Fibroblast of skin of scalp (primary cell): ENCODE measurements at regions not wholly inside any gene's neighbourhood (a gene's known extent, or its start where the extent isn't known, plus 50 kb on each side); places are given as distances from the start of the nearest gene placed in this dataset.
A peak's percentile ranks its signal among the peaks of the same experiment; 100 is the strongest.

Experiments used
- DNase-seq: peaks from one replicate; pipeline ENCODE4 v3.0.0-alpha.2; 2013

DNA sequence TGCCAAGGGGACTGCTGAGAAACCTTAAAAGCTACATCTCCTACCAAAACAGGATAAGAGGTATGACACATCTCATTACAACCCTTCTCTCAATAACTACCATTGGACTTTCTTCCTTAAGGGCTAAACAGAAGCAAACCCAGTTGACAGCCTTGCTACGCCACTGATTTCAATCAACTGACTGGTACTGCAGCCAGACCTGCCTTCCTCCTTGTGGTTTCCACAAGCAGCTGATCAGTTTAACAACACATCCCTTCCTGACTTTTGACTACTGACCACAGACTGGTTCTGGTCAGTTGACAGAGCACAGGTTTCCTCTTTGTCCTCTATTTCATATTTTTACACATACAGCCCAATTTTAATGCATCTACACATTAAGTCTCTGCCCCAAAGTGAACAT is 108.8 kb downstream of the ADAMTS1 start:
- DNase-seq = no peak

DNA sequence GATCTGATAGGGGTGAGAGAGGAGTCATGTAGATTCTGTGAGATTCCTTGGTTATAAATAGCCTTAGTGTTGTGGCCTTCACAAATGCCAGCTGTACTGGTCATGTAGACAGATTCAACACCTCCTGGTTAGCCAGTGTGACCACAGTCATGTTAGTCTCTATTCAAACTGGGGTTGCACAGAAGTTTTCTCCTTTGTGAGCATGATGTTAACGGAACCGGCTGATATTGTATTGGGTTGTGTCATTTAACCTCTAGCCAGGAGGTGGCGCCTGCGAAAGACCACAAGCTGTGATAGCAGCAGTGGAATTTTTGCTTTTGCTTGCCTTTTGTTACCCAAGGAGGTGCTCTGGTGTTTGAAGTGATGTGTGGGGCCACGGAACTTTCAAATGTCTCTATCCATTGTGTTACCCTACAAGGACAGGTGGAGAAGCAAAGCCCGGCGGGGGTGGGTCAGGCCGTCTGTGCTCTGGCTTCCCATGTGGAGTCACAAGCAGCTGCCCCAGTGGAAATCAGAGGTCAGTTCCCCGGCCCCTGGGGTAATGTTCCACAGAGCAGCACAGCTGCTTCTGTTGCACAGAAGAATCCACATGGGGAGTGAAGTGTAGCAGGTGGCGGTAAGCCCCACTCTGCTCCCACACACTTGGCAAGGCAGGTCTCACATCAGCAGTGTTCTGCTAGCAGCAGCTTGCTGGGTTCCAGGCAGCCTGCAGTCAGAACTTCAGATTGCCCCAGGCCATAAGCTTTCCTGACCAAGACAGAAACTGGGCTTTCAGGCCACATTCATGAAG is 112.6 kb downstream of the ADAMTS1 start:
- DNase-seq = peak; percentile 65

DNA sequence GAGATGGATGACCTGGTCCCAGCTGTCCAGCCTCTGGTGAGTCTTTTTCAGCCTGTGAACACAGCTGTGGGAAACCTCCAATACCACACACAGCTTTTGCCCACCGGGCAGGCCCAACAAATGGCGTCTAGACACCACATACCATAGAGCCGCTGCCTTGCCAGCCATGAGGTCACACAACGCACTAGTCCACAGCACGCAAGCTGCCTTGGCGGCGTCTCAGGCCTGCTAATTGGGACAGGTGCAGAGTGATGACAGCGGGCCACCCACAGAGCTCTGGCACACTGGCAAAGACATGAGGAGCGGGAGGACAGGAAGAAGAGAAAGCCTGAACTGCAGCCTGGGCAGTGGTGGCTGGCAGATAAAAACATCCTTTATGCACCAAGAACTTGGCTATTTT is 125.5 kb downstream of the ADAMTS1 start:
- peak; percentile 7 for DNase-seq

DNA sequence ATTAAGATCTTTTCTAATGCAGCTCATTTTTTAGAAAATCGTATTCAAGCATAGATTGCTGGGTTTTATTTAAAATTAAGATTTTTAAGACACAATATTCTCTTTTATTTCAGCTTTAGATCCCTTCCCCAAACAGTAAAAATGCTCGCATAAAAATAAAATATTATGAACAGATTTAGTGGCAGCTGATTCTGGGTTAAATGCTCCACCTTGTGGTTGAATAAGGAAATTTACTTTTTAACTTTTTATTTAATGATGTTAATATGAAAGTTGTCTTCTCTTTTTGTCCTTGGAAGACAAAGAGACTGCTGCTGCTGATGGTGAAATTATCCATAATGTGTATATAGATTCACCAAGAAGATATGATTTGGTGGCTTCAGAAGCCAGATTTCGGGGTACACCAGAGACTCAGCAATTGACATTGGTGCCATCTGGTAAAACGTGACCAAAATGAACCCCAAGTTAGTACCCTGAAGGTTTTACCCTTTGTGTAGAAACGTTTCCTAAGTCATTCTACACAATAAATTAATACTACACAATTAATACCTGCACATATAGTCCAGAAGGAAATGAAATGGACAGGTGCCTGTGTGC is 128.0 kb downstream of the ADAMTS1 start:
- peak; percentile 27 for DNase-seq

DNA sequence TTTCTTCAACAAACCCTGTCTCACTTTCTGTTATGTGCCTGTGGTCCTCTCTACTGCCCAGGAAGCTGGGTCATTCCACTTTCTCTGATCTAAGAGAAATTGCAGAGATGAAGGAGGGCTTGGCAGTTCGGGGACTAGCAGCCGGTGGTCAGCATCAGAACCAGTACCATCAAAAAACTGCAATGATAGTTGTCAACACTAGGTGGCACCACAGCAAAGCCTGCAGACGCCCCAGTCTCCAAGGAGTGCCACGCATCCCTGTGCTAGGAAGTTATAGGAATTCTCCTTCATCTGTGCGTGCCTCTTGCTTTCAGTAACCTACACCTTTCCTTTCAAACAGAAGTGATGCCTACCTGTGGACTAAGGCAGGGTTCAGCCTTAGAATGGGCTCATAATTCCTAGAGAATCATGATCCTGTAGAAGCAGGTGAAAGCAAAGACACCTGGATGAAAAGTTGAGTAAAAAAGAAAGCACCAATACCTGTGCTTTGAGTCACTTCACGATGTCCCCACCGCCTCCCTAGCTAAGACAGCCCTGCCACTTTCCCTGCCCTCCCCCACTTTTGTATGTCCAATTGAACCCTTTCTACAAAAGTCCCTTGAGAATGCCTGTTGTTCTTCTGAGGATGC is 129.2 kb downstream of the ADAMTS1 start:
- peak; percentile 65 for DNase-seq

DNA sequence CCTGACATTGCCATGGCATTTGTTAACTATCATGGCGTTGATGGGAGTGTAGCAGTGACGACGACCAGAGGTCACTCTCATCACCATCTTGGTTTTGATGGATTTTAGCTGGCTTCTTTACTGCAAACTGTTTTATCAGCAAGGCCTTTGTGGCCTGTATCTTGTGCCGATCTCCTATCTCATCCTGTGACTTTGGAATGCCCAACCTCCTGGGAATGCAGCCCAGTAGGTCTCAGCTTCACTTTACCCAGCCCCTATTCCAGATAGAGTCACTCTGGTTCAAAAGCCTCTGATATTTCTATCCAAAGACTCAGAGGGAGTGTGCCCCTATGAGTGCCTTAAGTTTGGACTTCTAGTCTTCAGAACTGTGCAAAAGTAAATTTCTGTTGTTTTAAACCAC is 130.1 kb downstream of the ADAMTS1 start:
- no peak for DNase-seq

DNA sequence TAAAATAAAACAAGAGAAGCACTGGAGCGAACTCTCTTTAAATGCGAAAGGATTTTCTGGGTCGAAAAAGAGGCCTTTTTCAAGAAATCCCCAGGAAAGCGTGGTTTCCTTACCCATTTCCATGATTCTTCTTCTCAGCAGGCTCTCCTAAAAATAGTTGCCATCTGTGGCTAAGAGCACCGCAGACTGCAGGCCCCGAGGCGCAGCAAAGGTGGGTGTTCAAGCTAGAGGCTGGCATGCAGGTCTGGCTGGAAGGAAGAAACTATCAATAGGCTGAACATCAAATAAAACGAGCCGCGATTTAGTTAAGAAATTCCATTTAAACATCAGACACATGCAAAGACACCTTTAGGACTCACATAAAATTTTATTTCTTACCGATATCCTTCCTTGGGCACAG is 135.1 kb downstream of the ADAMTS1 start:
- no peak for DNase-seq

DNA sequence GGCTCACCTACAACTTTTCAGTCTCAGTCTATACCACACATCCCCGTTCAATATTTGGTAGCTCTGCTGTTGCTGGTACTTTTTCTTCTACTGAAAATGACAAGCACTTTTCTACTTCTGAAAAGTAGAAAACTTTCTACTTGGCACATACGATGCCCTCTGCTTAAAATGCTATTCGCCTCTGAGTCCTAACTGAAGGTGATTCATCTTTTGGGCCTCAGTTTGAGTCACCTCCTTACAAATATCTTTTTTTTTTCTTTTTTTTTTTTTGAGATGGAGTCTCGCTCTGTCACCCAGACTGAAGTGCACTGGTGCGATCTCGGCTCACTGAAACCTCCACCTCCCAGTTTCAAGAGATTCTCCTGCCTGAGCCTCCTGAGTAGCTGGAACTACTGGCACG is 136.0 kb upstream of the CYYR1 start:
- peak; percentile 16 for DNase-seq

DNA sequence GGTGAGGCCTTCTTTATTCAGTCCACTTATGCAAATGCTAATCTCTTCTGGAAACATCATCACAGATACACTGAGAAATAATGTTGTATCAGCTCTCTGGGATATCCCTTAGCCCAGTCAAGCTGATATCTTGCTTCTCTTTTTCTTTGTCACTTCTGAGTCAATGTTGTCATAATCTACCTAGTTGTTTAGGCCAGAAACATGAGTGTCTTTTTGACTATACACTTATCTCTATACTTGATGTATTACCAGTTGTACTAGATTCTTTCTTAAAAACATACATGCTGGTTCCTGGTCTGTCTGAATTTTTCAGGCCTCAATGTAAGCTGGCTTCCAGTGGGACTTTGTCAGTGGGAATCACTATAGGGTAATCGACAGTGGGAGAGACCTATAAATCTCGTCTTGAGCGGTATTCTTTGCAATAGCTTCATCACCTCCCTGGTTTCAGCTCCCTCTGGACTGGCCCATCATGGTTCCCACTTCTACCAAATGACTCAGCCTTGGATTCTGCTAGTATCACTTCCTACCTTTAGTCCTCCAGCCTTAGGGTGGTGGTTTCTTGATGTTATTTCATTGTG is 135.2 kb upstream of the CYYR1 start:
- DNase-seq = no peak

DNA sequence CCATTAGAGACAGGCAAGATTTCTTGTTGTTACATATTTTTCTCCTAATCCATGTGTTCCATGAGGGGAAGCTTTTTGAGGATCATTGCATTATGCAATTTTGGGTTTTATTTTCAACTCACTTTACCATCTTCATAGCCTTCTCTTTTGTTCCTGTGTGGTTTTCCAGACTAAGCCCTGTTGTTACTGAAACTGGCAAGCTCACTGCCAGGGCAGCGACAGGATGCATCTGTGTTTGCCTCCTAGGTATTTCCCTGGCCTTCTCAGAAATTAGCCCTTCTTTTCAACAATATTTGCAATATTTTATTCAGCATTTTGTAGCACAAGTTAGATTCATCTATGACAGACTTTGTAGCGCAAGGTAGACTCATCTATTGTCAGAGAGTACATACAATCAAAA is 134.2 kb upstream of the CYYR1 start:
- no peak for DNase-seq

DNA sequence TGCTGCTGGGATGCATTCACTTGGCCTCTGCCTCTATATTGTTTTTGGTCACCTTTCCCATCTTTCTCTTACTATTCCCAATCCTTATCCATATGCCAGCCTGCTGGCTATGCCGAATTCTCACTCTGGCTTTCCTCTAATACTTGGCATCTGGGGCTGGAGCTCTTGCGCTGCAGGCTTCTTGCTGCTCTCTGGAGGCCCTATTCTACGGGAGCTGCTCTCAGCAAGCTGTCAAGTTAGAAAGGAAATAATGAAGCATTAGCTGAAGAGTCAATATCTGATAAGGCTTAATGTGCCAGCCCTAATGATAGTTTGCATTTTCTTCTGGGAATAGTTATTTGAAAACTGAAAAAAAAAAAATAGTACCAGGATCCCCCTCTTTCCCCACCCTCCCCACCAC is 125.3 kb upstream of the CYYR1 start:
- no peak for DNase-seq

DNA sequence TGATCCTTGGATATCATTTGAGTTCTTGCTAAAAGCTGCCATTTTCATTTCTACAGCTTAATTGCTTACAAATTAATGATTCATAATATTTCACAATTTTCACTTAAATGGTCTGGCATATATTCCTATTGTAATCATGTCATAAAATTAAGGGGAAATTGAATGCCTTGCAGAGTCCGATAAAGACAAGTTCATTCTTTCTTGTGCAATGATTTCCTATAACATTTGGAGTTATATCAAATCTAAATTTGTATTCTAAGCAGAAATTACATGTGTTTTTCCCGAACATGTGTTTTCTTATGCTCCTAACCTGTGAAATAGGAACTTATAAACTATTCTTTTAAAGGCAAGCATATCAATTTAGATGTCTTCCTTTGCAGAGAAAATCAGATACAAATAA is 118.3 kb upstream of the CYYR1 start:
- no peak for DNase-seq

DNA sequence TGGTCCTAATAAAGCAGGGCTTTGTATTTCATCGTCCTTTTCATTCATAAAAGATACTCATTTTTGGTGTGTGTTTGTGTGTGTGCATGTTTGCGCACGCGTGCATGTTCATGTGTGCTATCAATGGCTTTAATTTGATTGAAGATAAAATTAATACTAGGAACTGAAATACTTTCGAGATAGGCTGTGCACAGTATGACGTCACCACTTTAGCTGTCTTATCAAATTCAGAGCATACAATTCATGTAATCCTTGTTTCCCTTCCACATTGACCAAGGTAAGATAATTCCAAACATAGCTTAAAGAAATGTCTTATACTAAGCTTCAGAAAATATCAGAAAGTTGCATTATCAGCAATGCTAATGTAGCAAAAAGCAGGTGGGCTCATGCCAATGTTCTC is 113.6 kb upstream of the CYYR1 start:
- no peak for DNase-seq

DNA sequence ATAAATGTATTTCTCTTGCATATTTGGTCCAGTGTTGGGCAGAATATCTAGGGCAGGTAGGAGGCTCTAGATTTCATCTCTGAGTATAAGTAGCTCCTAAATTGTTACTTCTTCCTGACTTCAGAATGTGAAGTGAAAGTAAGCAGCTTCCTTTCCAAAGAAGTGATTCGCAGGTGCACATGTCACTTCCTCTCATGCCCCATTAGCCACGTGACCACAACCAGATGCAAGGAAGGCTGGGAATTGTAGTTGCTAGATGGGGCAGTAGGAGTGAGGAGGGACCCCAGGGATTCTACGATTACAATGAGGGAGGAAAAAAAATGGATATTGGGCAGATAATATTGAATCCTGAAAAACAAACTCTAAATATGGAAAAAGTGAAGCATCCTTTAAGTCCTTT is 113.2 kb upstream of the CYYR1 start:
- DNase-seq = peak; percentile 18

DNA sequence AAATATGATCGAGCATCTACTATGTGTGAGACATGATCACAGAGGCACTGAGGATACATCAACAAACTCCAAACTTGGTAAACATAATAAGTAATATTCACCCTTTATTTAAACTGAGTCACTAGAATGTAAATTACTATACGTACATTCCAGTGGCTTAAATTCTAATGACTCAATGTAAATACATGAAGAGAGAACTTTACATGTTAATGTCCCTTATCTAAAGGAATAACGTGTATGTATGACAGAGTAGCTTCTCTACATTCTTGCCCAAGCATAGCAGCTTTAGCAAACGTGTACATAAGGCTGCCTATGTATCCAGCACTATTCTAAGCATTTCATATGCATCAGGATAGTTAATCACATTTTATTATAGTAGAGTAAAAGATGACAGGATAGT is 111.8 kb upstream of the CYYR1 start:
- peak; percentile 20 for DNase-seq

DNA sequence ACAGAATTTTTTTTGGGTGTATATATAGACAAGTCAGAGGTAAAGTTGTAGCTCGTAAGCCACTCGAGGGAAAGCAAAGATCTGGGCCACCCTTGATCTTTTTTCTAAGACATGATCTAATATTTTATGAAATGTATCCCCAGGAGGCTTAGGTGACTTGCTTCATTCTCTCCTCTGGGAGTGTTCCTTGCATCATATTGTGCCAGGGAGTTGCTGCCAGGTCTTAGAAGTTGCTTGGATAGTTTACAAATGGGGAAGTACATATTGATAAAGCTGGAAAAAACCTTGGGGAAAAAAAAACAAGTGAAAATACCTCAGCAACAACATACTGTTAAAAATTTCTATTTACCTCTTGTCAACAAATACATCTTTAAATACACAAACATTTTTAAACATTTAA is 110.9 kb upstream of the CYYR1 start:
- DNase-seq = no peak

DNA sequence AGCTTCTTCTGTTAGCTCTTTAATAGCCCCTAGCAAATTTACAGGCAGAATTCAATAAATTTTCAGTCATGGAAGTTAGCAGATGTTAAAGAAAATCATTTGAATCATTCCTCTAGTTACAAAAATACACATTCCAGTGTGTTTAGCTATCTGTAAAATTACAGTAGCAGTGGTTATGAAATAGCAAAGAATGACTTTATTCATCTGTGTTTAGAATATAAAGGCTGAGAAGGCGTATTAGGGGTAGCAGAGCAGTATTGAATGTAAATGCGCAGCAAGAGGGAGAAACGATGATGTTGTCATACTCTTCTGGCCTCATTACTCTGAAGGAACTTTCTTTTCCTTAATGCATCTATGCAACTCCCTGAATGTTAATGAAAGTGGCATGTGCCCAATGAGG is 106.2 kb upstream of the CYYR1 start:
- DNase-seq = peak; percentile 1

DNA sequence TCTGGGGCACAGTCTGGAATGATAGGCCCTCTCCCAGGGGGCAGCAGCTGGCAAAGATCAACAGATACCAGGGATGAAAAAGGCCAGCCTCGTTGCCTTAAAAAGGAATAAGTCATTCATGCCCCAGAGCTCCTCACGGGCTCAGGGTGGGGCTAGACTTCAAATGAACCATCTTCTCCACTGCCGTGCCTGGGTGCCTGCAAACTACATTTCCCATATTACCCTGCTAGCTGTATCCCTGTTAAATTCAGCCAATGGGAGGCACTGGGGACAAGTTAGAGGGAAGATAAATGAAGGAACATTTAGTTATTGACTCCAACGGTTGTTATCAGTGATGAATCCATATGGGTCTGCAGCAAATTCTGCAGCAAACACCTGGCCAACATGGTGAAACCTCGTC is 101.2 kb upstream of the CYYR1 start:
- DNase-seq = no peak

DNA sequence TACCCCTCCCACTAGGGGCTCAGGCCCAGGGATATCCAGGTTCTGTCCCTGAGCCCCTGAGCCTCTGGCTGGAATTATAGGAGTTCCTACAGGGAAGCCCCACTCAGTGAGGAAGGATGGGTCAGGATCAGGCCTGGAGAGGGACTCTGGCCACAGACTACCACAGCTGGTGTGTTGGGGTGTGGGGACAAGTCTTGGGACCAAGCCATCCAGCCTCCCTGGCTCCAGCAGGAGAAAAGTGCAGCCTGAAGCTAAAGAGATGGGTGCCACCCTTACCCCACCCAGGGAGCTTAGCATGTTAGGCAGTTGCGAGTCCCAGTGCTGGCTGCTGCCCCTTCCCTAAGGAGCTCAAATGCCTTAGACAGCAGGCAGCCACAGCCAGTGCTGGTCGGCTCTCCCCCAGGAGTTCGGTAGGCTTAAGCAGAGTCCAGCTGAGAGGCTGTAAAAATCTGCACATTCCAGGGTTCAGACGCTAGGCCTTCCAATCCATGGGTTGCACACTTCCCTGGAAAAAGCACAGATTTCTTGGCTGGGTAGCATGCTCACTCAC is 96.2 kb upstream of the CYYR1 start:
- no peak for DNase-seq

DNA sequence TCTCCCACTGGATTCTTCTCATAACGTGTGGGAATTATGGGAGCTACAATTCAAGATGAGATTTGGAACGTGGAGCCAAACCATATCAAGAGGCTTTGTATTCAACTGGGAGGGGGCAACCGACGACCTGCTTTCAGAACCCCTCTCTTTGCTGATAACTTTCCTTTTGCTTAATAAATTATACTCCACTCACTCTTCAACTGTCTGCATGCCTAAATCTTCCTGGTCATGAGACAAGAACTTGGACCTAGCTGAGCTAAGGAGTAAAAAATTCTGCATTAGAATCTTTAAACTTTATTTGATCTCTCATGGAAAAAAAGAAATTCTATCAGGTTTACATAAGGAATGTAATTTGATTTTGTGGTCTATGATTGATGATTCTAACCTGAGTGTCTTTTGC is 86.7 kb upstream of the CYYR1 start:
- no peak for DNase-seq

DNA sequence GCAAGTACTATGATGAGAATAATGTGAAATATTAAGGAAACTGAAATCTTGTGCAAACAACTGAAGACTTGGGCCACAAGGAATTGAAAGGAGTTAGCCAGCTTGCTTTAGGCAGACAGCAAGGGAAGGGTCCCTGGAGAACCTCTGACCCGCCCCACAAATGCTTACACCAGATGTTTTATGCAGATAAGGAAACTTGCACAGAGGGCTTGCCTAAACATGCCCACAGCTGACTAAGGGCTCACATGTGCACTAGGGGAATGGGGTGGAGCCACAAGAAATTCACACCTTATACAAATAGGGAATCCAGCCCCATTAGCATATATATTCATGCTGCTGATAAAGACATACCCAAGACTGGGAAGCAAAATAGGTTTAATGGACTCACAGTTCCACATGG is 86.1 kb upstream of the CYYR1 start:
- DNase-seq = no peak

DNA sequence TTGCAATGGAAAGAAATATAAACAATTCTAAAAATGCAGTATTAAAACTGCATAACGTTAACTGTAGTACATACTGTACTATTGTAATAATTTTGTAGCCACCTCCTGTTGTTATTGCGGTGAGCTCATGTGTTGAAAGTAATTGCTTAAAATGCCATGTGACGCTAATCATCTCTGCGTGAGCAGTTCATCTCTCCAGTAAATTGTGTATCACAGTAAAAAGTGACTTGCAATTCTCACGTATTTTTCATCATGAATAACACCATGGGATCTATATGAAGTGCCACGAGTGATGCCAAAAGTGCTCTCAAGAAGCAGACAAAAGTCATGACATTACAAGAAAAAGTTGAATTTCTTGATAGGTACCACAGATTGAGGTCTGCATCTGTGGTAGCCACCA is 82.4 kb upstream of the CYYR1 start:
- no peak for DNase-seq

DNA sequence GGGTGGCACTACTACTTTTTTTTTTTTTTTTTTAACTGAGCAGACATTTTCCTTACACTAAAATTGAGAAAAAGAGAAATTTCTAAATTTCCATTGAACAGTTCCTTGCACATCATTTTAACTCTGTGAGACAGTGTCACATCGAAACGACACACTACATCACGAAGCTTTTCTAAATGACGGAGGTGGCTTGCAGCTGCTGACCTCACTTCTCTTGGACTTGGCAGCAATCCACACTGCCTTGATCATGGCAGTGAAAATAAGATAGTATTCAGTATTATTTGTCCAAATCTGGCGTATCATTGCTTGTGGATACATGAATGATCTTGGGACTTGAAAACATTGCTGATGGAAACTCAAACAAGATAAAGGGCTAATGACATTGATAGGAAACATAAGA is 80.3 kb upstream of the CYYR1 start:
- DNase-seq = no peak

DNA sequence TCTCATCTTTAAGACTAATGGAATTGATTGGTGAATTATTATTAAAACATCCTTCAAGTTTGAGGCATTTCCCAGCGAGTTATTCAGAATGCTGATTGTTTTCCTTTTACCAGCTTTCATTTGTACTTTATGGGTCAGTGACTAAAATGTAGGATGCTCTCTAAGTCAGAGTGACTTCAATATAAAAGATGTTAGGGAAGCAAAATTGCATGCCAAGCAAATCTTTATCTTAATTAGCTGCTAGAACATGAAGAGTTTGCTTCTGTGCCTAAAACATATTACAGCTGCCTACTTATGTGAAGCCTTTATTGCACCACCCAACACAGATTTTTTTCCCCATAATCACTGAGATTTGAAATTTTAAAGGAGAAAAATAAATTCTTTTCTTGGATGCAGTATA is 79.8 kb upstream of the CYYR1 start:
- no peak for DNase-seq
